Neural cell (in vitro differentiated cells): ENCODE measurements at regions not wholly inside any gene's neighbourhood (a gene's known extent, or its start where the extent isn't known, plus 50 kb on each side); places are given as distances from the start of the nearest gene placed in this dataset.

Experiments
- H2AFZ ChIP-seq: fragments of 200-600, 300-800 bp; sonication (generic), shearing (Covaris generic); 2 replicates; pipeline ENCODE4 v1.6.0; 2014; ENCODE audit warnings: low read depth, mild to moderate bottlenecking, antibody characterized with exemption, low read length, moderate library complexity
- H3F3A ChIP-seq: fragments of 200-600 bp; shearing (Covaris generic); 2 replicates; pipeline ENCODE4 v1.6.1; 2016; ENCODE audit warnings: mild to moderate bottlenecking, moderate library complexity, mixed read lengths, antibody characterized with exemption, low read length; ENCODE audit not compliant: insufficient read depth, poor library complexity, severe bottlenecking
- H3K27ac ChIP-seq: fragments of 200-600, 300-800 bp; sonication (generic), shearing (Covaris generic); 2 replicates; pipeline ENCODE4 v1.5.1; 2014; ENCODE audit warnings: mild to moderate bottlenecking, low read length, moderate library complexity
- H3K27me3 ChIP-seq: fragments of 300-800, 200-600 bp; sonication (generic), shearing (Covaris generic); 2 replicates; pipeline ENCODE4 v1.6.0; 2014; ENCODE audit warnings: mild to moderate bottlenecking, low read depth, low read length, moderate library complexity; ENCODE audit not compliant: insufficient read depth
- H3K36me3 ChIP-seq: fragments of 300-800, 200-600 bp; sonication (generic), shearing (Covaris generic); 2 replicates; pipeline ENCODE4 v1.5.1; 2014; ENCODE audit warnings: mild to moderate bottlenecking, antibody characterized with exemption, low read length, moderate library complexity; ENCODE audit not compliant: insufficient read depth
- H3K4me2 ChIP-seq: fragments of 300-800, 200-600 bp; sonication (generic), shearing (Covaris generic); 2 replicates; pipeline ENCODE4 v1.6.0; 2014; ENCODE audit warnings: mild to moderate bottlenecking, low read length
- H3K4me3 ChIP-seq: fragments of 300-800, 200-600 bp; sonication (generic), shearing (Covaris generic); 2 replicates; pipeline ENCODE4 v1.5.1; 2014; ENCODE audit warnings: mild to moderate bottlenecking, low read length, moderate library complexity
- H3K79me2 ChIP-seq: fragments of 200-600 bp; shearing (Covaris generic); replicated peaks from 2 replicates; pipeline ENCODE4 v1.6.0; 2014; ENCODE audit warnings: mild to moderate bottlenecking, low read length, moderate library complexity; ENCODE audit not compliant: insufficient read depth
- H3K9ac ChIP-seq: fragments of 300-800, 200-600 bp; sonication (generic), shearing (Covaris generic); 2 replicates; pipeline ENCODE4 v1.6.1; 2016; ENCODE audit warnings: mild to moderate bottlenecking, low read length, mixed read lengths
- H3K9me2 ChIP-seq: fragments of 200-600 bp; shearing (Covaris generic); 2 replicates; pipeline ENCODE4 v1.6.1; 2016; ENCODE audit warnings: mild to moderate bottlenecking, low read length, mixed read lengths; ENCODE audit not compliant: insufficient read depth
- H3K9me3 ChIP-seq: fragments of 200-600, 300-800 bp; sonication (generic), shearing (Covaris generic); 2 replicates; pipeline ENCODE4 v1.6.1; 2016; ENCODE audit warnings: mild to moderate bottlenecking, mixed run types, low read length, moderate library complexity, mixed read lengths
- H4K20me1 ChIP-seq: fragments of 200-600 bp; shearing (Covaris generic); 2 replicates; pipeline ENCODE4 v1.6.1; 2016; ENCODE audit warnings: mild to moderate bottlenecking, mixed run types; ENCODE audit not compliant: insufficient read depth
- CTCF ChIP-seq: fragments of 450-650 bp; IDR thresholded peaks from 2 replicates; pipeline ENCODE4 v1.5.1; 2014; ENCODE audit warnings: antibody characterized with exemption, mild to moderate bottlenecking, moderate library complexity; ENCODE audit not compliant: poor library complexity, severe bottlenecking
- EP300 ChIP-seq: fragments of 450-650 bp; conservative IDR thresholded peaks from 2 replicates; pipeline ENCODE4 v1.6.1; 2014; ENCODE audit warnings: antibody characterized with exemption, mild to moderate bottlenecking, moderate library complexity; ENCODE audit not compliant: poor library complexity, severe bottlenecking
- EZH2 ChIP-seq: fragments of 200-600, 300-800 bp; shearing (Covaris generic), sonication (generic); IDR thresholded peaks from 2 replicates; pipeline ENCODE4 v1.6.1; 2014; ENCODE audit warnings: antibody characterized with exemption, low read length, borderline replicate concordance, mild to moderate bottlenecking; ENCODE audit not compliant: insufficient read depth, poor library complexity, severe bottlenecking
- MXI1 ChIP-seq: fragments of 450-650 bp; conservative IDR thresholded peaks from 2 replicates; pipeline ENCODE4 v1.6.1; 2014; ENCODE audit warnings: antibody characterized with exemption, mild to moderate bottlenecking; ENCODE audit not compliant: poor library complexity, severe bottlenecking
- POLR2AphosphoS5 ChIP-seq: IDR thresholded peaks from 2 replicates; pipeline ENCODE4 v1.6.1; 2012
- RAD21 ChIP-seq: fragments of 450-650 bp; conservative IDR thresholded peaks from 2 replicates; pipeline ENCODE4 v1.6.1; 2014; ENCODE audit warnings: antibody characterized with exemption, mild to moderate bottlenecking, moderate library complexity
- REST ChIP-seq: IDR thresholded peaks from 2 replicates; pipeline ENCODE4 v1.6.1; 2012; ENCODE audit warnings: borderline replicate concordance
- SMC3 ChIP-seq: fragments of 450-650 bp; conservative IDR thresholded peaks from 2 replicates; pipeline ENCODE4 v1.6.1; 2014; ENCODE audit warnings: antibody characterized with exemption, mild to moderate bottlenecking, moderate library complexity; ENCODE audit not compliant: poor library complexity
- TAF1 ChIP-seq: IDR thresholded peaks from 2 replicates; pipeline ENCODE4 v1.6.1; 2012; ENCODE audit warnings: low read depth

GRCh38 chr2:83971547-83971946 is 487.5 kb downstream of the SUCLG1 start:
- no peak overlapping the region for H3K4me2 ChIP-seq
- H3F3A ChIP-seq: no peaks in the 10 kb centered on the region
- H3K4me3 ChIP-seq: no peak overlapping the region
- no peaks in the 10 kb centered on the region for H3K36me3 ChIP-seq
- no peak overlapping the region for H2AFZ ChIP-seq
- H3K27me3 ChIP-seq: no peaks in the 10 kb centered on the region
- H4K20me1 ChIP-seq: no peaks in the 10 kb centered on the region
- H3K9me2 ChIP-seq: no peaks in the 10 kb centered on the region
- H3K27ac ChIP-seq: no peak overlapping the region
- no peak overlapping the region for H3K9ac ChIP-seq
- no peaks in the 10 kb centered on the region for H3K79me2 ChIP-seq
- TF ChIP-seq CTCF: no peak
- no peak for TF ChIP-seq RAD21
- no peak for TF ChIP-seq POLR2AphosphoS5
- no peak for TF ChIP-seq TAF1
- no peaks in the 10 kb centered on the region for H3K9me3 ChIP-seq

GRCh38 chr2:83970217-83970929 is 488.7 kb downstream of the SUCLG1 start:
- Histone ChIP-seq H3K9ac (no peak overlapping the region), H3F3A (no peaks in the 10 kb centered on the region), H3K4me2 (no peak overlapping the region), H4K20me1 (no peaks in the 10 kb centered on the region), H3K27me3 (no peaks in the 10 kb centered on the region), H3K27ac (no peak overlapping the region), H2AFZ (no peak overlapping the region), H3K4me3 (no peak overlapping the region), H3K9me3 (no peaks in the 10 kb centered on the region), H3K9me2 (no peaks in the 10 kb centered on the region), H3K36me3 (no peaks in the 10 kb centered on the region), H3K79me2 (no peaks in the 10 kb centered on the region)
- TF ChIP-seq MXI1 (no peak), CTCF (no peak), TAF1 (no peak), EP300 (no peak), EZH2 (no peak)

DNA sequence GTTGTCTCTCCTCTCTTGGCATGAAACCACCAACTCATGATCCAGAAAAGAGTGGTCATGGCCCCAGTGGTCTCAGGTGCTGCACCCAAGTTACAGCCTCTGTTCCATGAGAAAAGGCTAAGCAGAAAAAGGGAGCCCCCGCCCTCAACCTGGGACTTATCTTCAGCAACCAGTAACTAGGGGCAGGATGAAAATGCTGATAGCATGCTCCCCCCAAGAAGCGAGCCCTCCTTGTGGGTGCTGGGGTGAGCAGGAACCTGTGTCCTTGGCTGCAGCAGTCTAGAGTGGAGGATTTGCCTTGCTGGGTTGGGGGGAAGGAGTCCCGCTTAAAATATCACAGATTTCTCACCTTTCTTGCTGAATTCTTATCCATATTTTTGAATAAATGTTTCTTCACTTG is 490.0 kb downstream of the SUCLG1 start:
- no peaks in the 10 kb centered on the region for H3K27me3 ChIP-seq
- no peaks in the 10 kb centered on the region for H4K20me1 ChIP-seq
- no peaks in the 10 kb centered on the region for H3K9me3 ChIP-seq
- no peak overlapping the region for H3K4me2 ChIP-seq
- H2AFZ ChIP-seq: no peak overlapping the region
- no peak overlapping the region for H3K9ac ChIP-seq
- H3K36me3 ChIP-seq: no peaks in the 10 kb centered on the region
- H3K4me3 ChIP-seq: no peak overlapping the region
- TF ChIP-seq POLR2AphosphoS5 (no peak), TAF1 (no peak), SMC3 (no peak), EP300 (no peak), CTCF (no peak), EZH2 (no peak), MXI1 (no peak), RAD21 (no peak), REST (no peak)
- no peaks in the 10 kb centered on the region for H3F3A ChIP-seq
- H3K9me2 ChIP-seq: no peaks in the 10 kb centered on the region
- H3K79me2 ChIP-seq: no peaks in the 10 kb centered on the region
- H3K27ac ChIP-seq: no peak overlapping the region
